ENCODE measurements at regions not wholly inside any gene's neighbourhood (a gene's known extent, or its start where the extent isn't known, plus 50 kb on each side); places are given as distances from the start of the nearest gene placed in this dataset.
"Not testable (repeated sequence)": the region's sequence is repeated elsewhere in the genome, so short reads cannot be mapped to it uniquely, and the experiment has no call there.

GRCh38 chr10:55892276-55892675, 468.8 kb downstream of the ZWINT start:
- DNase-seq: no peak

- DNase-seq: no peak
These were observed 479.5 kb downstream of the ZWINT start for GRCh38 chr10:55881588-55881987.

GRCh38 chr10:55873485-55873884, 487.6 kb downstream of the ZWINT start:
- DNase-seq: no peak

- no peak for DNase-seq
These were observed 490.9 kb downstream of the ZWINT start for GRCh38 chr10:55870186-55870585.

- no peak for DNase-seq
These were observed 493.2 kb downstream of the ZWINT start for GRCh38 chr10:55867848-55868247.

GRCh38 chr10:55858730-55859129, 502.3 kb downstream of the ZWINT start:
- DNase-seq: no peak

GRCh38 chr10:55852900-55853299, 508.2 kb downstream of the ZWINT start:
- no peak for DNase-seq

- no peak for DNase-seq
These were observed 523.8 kb downstream of the ZWINT start for GRCh38 chr10:55837273-55837672.

GRCh38 chr10:55822096-55822495, 539.0 kb downstream of the ZWINT start:
- DNase-seq: no peak

- DNase-seq: no peak
These were observed 540.6 kb downstream of the ZWINT start for GRCh38 chr10:55820478-55820877.

- no peak for DNase-seq
These were observed 541.0 kb downstream of the ZWINT start for GRCh38 chr10:55820071-55820470.

GRCh38 chr10:55813451-55814170, 547.4 kb downstream of the ZWINT start:
- no peak for DNase-seq

GRCh38 chr10:55803055-55803454, 558.0 kb downstream of the ZWINT start:
- no peak for DNase-seq

GRCh38 chr10:55801353-55801661, 559.8 kb downstream of the ZWINT start:
- no peak for DNase-seq

GRCh38 chr10:55800602-55801352, 560.3 kb downstream of the ZWINT start:
- no peak for DNase-seq

- no peak for DNase-seq
These were observed 568.0 kb downstream of the ZWINT start for GRCh38 chr10:55793024-55793423.

- not testable (repeated sequence) for DNase-seq
These were observed 570.8 kb downstream of the ZWINT start for GRCh38 chr10:55790276-55790675.

GRCh38 chr10:55786461-55787050, 574.5 kb downstream of the ZWINT start:
- DNase-seq: no peak

GRCh38 chr10:55782181-55782580, 578.9 kb downstream of the ZWINT start:
- no peak for DNase-seq

GRCh38 chr10:55766212-55766611, 594.8 kb downstream of the ZWINT start:
- no peak for DNase-seq

- no peak for DNase-seq
These were observed 610.6 kb downstream of the ZWINT start for GRCh38 chr10:55750458-55750857.

GRCh38 chr10:55747244-55747643, 613.8 kb downstream of the ZWINT start:
- no peak for DNase-seq

- no peak for DNase-seq
These were observed 615.1 kb downstream of the ZWINT start for GRCh38 chr10:55746002-55746401.

GRCh38 chr10:55742487-55742886, 618.6 kb downstream of the ZWINT start:
- no peak for DNase-seq

All from stimulated activated CD4-positive, alpha-beta T cell treated with anti-CD3 and anti-CD28 coated beads, Interleukin-1b, Interleukin-23, amount 100 ng/mL, for 48 hours (primary cell).